HG03175 (cell line): ENCODE measurements at regions not wholly inside any gene's neighbourhood (a gene's known extent, or its start where the extent isn't known, plus 50 kb on each side); places are given as distances from the start of the nearest gene placed in this dataset.
A peak's percentile ranks its signal among the peaks of the same experiment; 100 is the strongest.

ENCODE experiments used
- ATAC-seq: cut with Tn5 transposase; IDR thresholded peaks from one replicate; pipeline ENCODE4 v1.9.1; 2021; ENCODE audit warnings: mild to moderate bottlenecking, moderate library complexity; ENCODE audit not compliant: unreplicated experiment

DNA sequence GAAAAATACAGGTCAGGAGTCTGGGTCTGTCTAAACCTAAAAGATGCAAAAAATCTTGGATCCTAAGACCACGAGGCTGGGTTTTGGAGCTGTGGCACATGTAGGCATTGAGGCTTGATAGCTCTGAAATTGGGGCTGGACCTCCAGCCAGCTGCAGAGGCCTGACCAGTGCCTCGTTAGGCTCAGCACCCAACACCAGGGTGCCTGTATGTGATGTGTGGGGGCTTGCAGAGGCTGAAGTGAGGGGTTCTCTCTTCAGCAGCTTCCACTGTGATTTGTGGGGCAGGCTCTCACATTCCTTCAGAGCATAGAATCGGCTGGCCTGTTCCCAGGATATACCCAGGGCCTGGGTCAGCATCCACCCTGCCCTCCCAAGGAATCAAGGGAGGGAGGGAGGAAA, 247.8 kb downstream of the BUB3 start:
- no peak for ATAC-seq

DNA sequence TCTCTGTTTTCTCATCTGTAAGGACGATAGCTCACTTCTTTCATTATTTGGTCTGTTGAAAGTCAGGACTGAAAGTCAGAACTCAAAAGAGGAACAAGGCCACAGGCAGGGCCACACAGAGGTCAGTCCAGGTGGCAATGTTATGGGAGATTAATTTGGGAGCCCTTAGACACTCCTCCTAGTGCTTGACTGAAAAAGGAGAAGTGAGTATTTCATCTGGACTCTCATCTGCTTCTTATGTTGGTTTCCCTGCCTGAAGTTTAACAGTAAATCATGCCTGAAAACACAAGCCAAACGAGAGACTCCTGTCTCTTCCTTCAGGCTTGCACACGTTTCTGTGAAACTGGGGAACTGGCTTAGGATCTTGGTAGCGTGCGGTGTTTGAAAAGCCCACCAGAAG, 248.5 kb downstream of the BUB3 start:
- ATAC-seq = peak; percentile 85

DNA sequence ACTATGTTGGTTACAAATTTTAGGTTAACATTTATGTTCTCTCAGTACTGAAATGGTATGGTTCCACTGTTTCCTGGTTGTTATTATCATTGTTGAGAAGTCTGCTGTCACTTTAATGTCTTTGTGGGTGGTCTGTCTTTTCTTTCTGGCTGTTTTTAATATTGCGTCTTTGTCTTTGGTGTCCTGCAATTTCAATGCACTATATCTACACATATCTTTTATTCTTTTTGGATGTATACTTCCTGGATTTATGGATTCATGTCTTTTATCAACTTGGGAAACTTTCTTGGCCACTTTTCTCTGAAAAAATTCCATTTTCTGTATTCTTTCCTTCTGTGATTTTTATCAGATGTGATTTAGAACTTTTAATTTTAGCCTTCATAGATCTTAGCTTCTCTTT, 250.2 kb downstream of the BUB3 start:
- ATAC-seq = no peak

DNA sequence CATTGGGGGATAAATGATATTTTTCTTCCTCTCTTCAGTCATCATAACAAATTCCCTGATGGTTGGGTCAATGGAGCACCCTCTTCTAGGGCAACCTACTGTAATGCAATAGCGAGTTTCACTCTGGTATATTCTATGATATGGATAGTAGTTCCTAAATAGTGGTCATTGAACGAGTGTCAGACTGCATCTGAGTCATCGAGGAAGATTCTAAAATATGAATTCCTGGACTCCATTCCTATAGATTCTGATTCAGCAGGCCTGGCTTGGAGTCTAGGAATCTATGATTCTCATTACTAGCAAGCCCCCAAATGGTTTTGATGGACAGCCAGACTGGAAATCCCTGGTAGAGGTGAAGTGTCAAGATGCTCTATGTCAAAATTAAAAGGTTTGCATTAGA, 254.5 kb downstream of the BUB3 start:
- no peak for ATAC-seq

DNA sequence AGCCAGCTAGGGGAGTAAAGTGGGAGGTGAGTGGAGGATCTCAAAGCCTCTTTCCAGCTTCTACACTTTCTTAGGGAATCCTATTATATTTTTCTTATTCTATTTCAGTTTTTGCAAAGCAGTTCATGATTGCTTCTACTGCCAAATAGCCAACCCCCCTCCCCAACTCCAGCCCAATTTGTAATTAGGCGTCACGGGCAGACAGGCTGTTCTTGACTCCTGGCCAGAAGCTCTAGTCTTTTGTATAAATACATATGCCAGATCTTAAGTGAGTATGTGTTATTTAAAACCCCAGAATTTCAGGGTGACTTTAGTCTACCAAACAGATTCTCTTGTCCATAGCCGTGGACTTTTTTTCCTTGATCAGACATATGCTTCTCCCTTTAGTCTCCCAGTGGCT, 255.2 kb downstream of the BUB3 start:
- no peak for ATAC-seq

DNA sequence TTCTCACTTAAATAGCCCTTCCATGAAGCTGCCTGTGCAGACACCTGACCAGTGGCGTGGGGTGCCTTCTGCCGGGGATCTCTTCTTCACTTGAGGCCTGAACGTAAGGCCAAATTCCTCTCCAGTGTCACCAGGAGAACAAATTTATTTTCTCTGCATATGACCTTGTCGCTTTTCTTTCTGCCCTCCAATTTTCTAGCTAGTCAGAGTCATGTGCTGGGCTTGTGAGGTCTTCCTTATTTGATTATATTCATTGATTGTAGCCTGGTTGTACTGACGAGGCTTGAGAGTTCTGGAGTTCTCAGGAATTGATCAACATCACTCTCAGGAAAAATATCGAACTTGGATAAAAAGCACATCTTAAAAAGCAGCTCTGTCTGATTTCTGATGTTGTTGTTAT, 255.7 kb downstream of the BUB3 start:
- no peak for ATAC-seq

DNA sequence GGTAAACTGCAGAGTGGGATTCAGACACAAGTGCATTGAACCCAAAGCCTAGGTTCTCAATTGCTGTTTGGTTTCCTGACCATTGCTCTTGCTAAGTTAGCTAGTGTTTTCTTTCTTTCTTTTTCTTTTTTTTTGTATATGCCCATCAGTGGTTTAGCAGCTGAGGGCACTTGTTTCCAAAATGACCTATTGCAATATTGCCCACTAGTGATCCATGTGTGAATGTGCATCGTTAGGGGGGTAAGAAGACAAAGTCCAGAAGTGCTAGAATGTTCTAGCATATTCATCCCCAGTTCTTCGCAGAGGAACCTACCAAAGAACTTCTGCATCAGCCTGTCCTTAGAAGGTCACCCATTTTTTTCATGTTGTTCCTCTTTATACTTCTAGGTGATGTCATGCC, 252.8 kb upstream of the GPR26 start:
- no peak for ATAC-seq

DNA sequence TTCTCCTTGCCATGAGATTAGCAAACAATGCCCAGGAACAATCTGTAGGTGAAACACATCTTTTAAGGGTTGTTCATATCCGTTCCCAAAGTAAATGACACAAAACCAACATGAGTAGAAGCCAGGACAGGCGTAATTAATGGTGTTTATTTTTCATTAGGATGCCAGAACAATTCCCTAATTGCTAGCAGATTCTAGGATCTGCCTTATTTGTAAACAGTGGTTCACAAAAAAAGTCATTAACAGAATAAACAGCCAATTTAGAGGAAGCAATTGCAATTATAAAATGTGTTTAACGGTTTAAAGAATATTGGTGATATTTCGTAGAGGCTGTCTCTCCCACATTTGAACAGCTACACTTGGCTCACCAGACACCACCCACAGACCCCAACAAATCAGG, 250.6 kb upstream of the GPR26 start:
- no peak for ATAC-seq

DNA sequence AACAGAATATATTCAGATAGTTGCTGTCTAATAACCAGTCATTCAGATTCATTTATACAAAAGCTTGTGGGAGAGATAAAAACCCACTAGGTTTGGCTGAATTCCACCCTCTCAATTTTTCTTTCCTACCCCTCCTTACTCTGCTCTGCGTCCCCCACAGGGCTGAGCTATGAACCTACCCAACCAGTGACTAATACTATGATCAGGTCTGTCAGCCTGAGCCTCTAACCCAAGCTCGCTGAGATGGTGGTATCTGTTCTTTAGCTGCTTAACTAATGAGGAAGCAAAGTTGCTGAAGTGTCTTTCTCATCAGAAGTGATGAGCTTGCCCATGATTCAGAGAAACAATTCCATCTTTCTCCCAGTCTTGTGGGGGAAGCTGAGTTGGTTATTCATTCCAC, 248.7 kb upstream of the GPR26 start:
- ATAC-seq = no peak

DNA sequence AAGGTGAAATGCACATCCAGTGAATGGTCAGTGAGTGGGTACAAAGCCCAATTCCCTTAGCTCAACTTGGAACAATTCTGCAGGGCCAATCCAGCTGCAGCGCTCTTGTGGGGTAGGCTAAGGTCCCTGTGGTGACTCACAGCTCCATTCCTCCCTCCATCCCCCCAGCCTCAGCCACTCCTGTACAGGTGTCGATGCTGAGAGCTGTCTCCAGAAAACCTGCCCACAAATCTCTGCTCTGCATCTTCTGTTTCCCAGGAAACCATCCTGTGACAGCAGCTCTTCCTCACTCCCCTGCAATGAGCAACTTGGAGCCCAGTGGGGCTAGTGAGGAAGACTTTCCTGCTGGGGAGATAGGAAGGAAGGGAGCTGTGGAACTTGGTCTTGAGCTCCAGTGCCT, 244.7 kb upstream of the GPR26 start:
- no peak for ATAC-seq

DNA sequence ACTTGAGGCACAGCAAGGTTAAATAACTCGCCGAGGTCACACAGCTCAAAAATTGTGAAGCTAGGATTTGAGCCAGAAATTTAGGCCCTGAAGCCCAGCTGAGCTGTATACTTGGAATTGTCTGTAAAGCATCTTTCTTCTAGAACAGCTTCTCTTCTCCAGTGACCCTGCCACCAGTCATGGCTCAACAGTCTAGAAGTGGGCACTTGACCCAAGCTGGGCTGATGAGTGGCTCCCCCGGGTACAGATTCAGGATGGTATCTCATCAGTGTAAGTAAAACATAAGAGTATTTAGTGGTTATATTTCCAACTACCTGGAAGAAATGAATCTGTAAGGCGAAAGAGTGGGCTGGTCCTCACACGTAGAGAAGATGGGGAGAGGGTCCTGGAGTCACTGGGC, 243.9 kb upstream of the GPR26 start:
- ATAC-seq = no peak

DNA sequence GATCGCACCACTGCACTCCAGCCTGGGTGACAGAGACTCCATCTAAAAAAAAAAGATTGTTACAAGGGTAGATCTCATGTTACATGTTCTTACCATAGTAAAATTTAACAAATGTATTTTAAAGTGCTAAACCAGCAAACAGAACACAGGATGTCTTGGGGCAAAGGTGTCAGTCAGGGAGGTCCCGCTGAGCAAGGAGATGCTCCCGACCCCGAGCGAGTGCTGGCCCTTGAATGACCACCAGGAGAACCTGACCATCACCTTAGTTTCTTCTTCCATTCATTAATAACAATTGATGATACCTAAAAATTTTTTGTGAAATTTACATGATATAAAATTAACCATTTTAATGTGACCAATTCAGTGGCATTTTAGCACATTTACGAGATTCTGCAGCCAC, 241.6 kb upstream of the GPR26 start:
- ATAC-seq = no peak

DNA sequence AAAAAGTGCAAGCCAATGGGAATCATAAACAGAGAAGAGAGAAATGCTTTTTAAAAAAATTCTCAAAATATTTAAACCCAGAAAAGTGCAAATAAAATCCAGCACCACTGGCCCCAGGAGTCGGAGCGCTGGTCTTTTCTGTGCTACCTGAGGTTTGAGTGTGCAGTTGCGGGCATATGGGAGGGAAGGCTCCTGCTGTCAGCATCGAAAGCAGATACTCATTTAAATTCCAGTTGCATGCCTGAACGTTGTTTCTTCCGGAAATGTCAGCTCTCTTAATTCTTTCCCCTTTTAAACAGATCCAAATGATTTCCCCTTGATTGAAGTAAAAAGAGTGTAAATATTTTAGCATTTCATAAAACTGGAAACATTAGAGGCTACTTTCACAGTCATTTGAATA, 240.5 kb upstream of the GPR26 start:
- ATAC-seq = no peak

DNA sequence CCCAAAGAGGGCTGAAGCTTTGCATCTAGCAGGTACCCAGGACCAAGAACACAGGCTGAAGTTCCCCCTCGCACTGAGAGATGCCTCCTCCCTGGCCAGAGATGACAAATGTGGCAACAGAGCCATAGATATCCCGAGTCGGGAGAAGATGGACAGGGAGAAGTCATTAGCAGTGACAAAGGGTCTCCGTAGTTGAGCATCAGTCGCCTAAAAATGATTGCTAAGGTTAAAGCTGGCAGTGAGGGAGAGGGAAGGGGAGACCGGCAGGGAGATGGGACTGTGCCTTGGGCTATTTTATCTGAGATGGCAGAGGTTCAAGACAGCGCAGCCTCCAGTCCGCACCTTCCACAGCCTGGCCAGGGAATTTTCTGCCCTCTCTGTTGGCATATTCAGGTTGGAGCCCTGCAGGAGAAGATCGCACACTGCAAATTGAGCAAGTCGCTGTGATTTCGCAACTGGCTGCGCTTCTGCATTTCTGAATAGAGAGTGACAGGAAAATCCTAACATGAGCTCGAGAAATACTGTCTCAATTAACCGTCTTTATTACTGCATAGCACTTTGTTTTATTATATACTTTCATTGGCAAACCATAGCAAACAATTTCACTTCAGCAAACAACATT, 238.9 kb upstream of the GPR26 start:
- no peak for ATAC-seq

DNA sequence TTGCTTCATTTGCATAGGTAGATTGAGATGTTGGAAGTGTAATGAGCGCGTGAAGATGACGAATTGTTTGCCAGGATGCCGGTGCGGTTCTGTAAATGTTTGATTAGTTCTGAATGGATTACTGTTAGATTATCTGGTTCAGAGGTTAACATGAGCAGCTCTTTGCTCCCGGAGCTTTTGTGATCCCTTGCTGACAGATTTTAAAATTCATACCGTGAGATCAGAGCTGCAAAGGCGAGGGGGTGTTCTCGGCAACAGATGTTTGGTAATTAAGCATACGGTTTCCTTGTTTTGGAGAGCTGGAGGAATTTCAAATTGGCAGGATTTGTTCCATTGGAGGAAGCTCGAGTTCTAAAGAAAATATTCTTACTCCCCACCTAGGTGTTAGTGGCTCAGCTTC, 237.8 kb upstream of the GPR26 start:
- no peak for ATAC-seq

DNA sequence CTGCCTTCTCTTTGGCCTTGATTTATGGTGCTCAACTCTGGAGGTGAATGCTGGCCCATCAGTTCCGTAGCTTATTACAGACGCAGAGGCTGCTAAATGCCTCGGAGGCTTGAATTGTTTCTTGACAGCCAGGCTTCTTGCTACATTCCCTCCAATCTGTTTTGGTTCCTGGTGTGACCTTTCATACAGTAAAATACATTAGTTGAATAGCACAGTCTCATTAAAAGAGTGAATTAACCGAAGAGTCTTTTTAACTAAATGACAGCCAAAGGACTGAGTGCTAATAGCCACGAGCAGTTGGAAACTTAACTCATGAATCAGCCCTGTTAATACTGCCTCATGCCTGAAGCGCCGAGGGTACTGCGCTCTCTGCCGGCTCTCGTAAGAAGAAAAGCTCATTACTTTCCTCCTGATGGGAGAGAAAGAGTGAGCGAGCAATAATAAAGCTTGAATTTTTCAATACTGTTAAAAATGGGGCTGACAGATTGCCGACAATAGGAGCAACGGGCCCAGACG, 236.4 kb upstream of the GPR26 start:
- no peak for ATAC-seq

DNA sequence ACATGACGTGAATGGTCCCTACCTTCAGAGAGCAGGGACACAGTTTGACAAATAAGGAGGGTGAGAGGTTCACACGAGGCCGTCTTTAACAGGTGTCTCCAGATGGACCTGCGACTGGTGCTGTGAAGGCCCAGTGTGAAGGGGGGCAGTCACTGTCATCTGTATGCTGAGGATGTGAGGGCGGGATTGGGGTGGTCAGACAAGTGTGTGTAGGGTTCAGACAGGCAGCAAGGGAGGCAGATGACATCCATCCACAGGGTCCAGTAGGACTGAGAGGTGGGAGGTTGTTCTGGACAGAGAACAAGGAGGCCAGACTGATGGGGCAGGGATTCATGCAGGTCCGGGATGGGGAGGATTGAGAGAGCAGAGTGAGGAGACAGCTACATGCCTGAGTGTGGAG, 232.6 kb upstream of the GPR26 start:
- no peak for ATAC-seq

DNA sequence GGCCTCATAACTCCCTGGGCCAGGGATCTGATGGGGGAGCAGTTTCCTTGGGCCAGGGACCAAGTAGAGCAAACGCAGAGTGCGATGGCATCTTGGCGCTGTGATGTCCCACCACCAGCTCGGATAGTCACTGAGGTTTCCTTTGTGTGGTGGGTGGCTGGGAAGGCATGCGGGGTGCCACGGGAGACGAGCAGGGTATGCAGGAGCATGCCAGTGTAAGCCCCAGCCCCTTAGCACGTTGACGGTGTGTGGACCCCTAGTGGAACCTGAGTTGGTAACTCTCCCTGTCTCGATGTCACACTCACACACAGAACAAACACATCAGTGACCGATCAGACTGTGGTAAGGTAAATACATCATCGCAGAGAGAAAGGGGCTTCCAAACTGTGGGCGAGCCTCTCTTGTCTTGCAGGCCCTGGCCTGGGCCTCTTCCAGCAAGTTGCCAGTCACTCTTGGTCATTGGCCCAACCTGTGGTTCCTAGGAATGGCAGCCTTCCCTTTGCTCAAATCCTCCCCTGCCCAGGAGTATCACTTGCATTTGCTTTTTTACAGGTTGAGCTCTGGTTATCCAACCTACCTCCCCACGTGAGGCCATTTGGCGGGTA, 231.6 kb upstream of the GPR26 start:
- ATAC-seq = no peak

DNA sequence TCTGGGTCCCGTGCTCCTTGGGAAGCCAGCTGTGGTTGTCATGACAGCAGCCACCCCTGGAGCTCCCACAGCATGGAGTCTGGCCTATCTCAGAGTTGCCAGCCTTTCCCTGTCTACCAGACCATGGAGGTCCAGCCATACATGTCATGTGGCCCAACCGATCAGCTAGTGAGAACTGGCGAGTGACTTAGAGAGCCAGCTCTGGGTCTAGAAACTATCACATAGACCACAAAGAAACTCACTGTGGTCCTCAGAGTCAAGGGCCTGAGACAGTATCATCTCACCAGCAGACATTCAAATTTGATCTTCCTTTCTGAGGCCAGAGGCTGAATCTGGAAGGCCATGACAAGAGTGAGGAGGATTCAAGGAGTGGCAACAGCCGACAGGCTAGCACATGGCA, 223.3 kb upstream of the GPR26 start:
- ATAC-seq = peak; percentile 98

DNA sequence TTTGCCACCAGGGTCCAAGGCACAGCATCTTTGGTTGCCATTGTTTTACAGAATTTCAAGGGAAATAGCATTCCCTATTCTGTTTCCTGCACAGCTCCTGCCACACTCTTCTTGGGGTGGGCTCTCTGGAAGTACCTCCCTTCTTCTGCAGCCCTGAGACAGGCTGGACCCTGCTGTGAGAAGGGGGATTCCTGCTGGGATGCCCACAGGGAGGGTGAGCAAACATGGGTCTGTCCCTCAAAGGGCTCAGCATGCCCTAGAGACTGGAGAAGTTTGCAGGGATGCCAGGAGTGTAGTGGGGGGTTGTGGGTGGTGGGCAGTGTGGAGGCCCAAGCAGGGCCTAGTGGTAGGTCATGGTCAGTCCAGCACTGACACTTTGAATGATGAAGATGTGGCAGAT, 222.2 kb upstream of the GPR26 start:
- ATAC-seq = no peak

DNA sequence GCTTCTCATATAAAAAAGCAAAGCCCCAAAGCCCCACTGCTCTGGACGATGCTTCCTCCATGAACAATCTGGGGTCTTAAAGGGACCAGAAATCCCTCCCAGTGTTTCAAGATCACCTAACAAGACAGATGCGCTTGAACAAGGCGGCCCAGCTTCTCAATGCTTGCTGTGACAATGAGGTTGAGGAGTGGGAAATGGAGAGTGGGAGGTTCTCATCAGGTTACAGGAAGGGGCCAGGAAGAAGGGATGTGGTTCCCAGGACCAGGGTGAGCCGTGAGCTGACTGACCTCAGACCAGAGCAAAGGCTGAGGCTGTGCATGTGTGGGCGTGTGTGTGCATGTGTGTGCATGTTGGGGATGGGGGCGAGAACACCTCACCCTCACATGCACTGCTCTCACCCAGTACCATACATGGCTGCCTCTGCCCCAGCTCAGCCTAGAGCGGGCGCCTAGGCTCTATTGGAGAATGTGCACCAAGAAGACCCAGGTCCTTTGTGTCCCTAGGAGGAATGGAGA, 220.8 kb upstream of the GPR26 start:
- no peak for ATAC-seq

DNA sequence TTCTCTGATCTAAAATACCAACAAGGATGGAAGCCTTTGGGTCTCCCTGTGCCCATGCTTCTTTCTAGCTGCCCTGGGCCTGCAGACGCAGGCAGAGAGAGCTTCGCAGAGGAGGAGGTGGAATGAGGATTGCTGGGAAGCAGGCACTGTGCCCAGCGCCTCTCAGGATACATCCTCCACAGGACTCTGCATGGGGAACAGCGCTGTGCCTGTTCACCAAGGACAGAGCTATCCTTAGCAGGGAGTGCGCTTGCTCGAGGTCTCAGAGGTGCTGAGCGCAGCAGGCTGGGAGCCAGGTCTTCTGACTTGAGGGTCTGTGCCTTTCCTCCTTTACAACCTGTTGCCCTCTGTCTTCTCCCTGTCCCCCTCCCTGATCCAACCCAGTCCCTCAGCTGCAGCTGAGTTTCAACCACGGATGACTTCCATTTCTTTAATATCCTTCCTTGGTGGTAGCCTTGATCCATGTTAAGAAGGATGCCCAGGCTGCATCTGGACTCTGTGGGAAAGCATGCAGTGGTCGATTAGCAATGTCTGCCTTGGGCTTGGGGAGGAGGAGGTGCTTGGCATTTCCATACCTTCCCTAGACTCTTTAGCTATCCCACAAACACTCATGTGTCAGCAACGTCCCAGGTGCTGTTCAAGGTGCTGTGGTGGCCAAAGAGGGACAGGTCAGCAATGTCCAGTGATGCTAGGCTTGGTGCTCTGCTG, 219.6 kb upstream of the GPR26 start:
- no peak for ATAC-seq
